ENCODE measurements at regions not wholly inside any gene's neighbourhood (a gene's known extent, or its start where the extent isn't known, plus 50 kb on each side); places are given as distances from the start of the nearest gene placed in this dataset.
"Not testable (repeated sequence)": the region's sequence is repeated elsewhere in the genome, so short reads cannot be mapped to it uniquely, and the experiment has no call there.

DNA sequence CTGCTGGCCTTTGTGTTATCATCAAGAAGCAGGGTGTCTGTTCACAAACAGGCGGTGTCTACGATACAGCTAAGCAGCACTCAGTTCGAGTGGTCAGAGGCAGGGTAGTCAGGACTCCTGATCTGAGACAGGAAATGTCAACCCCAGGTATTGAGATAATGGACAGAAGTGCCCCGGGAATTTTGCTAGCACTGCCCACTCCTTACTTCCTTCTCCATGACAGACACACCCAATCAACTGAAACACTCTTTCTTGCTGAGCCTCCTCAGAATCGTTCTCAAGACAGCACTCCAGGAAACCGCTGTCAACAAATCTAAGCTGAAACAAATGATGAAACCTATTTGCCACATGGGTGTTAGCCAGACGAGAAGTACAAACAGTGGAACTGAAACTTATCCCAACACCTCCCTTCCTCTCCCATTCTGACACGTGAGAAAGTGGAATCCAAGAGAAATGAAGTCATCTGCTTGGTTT, 109.3 kb downstream of the GTF2IRD2B start:
- H3K27me3 Mint-ChIP-seq; H3K4me1 Mint-ChIP-seq; CTCF ChIA-PET; POLR2A ChIA-PET; H3K27ac Mint-ChIP-seq; H3K36me3 Mint-ChIP-seq (ENCODE audit: low read depth); DNase-seq; H3K4me3 Mint-ChIP-seq; H3K9me3 Mint-ChIP-seq: not testable (repeated sequence)

DNA sequence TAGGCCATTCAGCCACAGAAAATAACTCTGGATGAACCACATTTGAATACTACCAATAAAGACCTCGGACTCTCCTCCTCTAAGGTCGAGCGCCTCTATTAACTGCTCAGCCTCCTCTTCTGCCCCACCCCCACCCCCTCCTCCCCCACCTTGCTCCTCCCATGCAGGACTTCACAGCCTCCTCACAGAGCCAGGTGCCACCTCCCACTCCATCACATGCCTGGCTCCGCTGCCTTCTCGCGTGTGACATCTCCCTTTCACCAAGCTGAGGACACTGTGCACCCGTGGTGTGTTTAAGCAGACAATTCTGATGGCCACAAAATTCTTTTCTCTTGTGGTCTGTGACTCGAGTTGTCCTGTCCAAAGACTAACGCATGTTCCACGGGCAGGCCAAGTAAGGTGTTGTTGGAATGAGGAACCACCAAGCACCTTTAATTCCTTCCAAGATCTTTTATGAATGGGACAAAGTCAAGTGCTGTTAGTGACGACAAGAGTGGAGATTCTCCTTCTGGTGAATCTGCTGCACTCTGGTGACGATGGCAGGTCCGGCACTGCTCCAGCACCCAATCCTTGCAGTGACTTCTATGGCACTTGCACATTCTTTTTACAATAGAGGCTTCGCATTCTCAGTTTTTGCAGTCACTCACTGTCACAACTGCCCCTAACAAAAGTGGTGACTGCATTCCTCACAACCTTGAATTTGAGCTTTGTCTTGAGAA, 113.1 kb downstream of the GTF2IRD2B start:
- H3K27me3 Mint-ChIP-seq; H3K4me3 Mint-ChIP-seq; POLR2A ChIA-PET; H3K27ac Mint-ChIP-seq; H3K9me3 Mint-ChIP-seq; CTCF ChIA-PET; H3K4me1 Mint-ChIP-seq; DNase-seq; H3K36me3 Mint-ChIP-seq (ENCODE audit: low read depth): not testable (repeated sequence)

DNA sequence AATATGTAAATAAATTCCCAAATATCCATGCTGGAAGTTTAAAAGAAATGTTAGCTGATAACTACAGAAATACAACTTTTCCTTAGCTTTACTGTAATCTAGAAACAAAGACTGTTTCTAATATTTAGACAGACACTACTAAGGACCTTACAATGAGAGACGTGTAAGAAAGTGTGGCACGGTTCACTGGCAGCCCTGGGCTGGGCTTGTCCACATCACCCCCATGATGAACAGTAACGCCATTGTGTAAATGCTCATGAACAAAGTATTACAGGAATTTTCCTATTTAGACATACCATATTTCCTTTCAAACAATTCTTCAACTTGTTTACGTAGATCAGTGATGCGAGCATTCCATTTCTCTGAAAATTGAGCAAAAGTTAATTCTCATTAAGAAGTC, 123.1 kb downstream of the GTF2IRD2B start:
- H3K36me3 Mint-ChIP-seq (ENCODE audit: low read depth); CTCF ChIA-PET; H3K4me1 Mint-ChIP-seq; DNase-seq; POLR2A ChIA-PET; H3K9me3 Mint-ChIP-seq; H3K27me3 Mint-ChIP-seq; H3K4me3 Mint-ChIP-seq; H3K27ac Mint-ChIP-seq: not testable (repeated sequence)

DNA sequence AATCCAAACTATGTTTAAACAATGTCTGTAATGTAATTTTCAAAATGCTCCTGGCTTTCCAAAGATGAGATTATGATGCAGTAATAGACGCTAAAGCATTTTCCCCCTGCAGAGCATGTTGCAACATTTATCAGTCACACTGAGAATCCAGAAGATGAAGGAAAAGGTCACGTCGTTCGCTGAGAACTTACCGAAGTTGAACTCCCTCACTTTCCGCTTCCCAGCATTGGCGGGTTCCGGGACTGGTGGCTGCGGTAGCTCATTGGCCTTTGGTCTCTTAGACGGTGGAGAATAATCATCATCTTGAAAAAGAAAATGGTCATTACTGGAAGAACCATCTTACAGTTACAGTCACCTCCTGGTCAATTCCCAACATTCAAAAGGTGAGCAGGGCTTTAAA, 124.6 kb downstream of the GTF2IRD2B start:
- H3K9me3 Mint-ChIP-seq; POLR2A ChIA-PET; H3K4me1 Mint-ChIP-seq; H3K4me3 Mint-ChIP-seq; DNase-seq; H3K27ac Mint-ChIP-seq; CTCF ChIA-PET; H3K36me3 Mint-ChIP-seq (ENCODE audit: low read depth); H3K27me3 Mint-ChIP-seq: not testable (repeated sequence)

DNA sequence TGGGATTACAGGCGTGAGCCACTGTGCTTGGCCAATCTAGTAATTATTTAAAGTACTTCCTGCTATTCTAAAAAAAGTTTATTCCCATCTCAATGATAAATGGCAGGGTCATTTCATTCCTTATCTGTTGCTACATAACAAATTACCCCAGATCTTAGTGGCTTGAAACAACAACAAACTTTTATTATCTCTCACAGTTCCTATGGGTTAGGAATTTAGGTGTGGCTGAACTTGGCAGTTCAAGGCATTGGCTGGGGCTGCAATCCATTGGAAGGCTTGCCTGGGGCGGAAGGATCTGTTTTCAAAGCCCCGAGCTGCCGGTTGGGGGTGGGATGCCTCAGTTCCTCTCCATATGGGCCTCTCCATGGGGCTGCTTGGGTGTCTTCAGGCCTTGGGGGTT, 133.7 kb downstream of the GTF2IRD2B start:
- POLR2A ChIA-PET, CTCF ChIA-PET, H3K9me3 Mint-ChIP-seq: not testable (repeated sequence)

DNA sequence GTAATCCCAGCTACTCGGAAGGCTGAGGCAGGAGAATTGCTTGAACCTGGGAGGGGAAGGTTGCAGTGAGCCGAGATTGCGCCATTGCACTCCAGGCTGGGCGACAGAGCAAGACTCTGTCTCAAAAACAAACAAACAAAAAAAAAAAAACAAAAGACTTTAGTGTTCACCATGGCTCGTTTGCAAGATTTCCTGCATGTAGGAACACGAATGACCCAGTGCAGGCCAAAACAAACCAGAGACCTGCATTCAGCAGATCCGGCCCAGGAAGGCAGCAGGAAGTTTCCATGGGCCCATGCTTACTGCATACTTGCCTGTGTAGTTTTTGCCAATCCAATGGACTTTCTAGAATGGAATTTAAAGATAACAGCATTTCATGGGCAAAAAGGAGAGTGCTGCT, 137.2 kb downstream of the GTF2IRD2B start:
- POLR2A ChIA-PET; H3K4me1 Mint-ChIP-seq; H3K27ac Mint-ChIP-seq; H3K27me3 Mint-ChIP-seq; CTCF ChIA-PET; H3K36me3 Mint-ChIP-seq (ENCODE audit: low read depth); DNase-seq; H3K9me3 Mint-ChIP-seq; H3K4me3 Mint-ChIP-seq: not testable (repeated sequence)

More for the DNA sequence above, 133.7 kb downstream of the GTF2IRD2B start:
- not testable (repeated sequence) for H3K27ac Mint-ChIP-seq; H3K36me3 Mint-ChIP-seq (ENCODE audit: low read depth); H3K4me3 Mint-ChIP-seq; H3K4me1 Mint-ChIP-seq; DNase-seq; H3K27me3 Mint-ChIP-seq

DNA sequence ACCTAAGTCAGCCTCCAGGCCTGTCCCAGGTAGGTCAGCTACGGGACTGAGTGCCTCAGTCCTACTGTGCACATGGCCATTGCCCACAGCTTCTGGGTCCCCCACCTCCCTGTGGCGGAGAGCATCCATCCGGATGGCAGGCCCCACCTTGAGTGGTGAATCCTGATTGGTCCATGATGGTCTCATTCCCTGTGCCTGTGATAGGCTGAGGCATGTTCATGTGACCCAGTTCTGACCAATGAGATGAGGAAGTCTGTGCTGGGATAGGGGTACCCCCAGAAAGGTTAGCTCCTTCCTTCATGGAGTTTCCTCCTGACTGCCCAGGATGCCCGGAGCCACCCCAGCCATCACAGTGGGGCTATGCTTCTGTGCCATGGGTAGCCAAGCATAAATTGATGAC, 138.2 kb downstream of the GTF2IRD2B start:
- CTCF ChIA-PET, H3K4me3 Mint-ChIP-seq: not testable (repeated sequence)

DNA sequence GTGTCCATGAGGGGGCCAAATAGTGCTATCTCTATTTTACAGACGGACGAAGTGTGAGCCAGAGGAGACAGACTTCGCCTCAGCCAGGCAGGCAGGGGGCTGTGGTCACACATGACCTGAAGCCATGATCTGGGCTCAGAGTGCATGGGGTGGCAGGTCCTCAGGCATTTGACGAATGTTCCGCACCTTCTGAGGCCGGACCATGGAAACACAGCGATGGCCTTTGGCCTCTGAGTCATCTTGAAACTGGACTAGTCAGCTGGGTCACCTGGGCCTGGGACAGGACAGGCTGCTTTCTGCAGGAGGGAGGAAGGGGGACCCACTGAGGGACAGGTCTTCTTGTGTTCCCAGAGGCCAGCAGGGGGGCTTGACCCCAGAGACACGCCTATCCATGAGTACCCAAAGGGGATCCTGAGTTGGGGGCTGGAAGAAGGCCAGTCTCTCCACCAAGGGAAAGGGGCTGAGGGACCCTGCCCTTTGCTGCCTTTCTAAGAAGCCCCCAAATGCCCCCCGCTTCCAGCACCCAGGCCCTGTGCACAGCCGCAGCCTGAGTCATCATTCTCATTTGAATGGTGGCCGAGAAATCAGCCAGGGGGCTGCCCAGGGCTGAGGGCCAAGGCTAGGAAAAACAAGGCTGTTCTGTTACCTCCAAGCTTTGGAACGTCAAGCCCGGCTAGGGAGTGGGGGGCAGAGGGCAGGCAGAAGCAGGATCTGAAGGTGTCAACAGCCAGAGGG, 142.9 kb downstream of the GTF2IRD2B start:
- H3K27ac Mint-ChIP-seq; DNase-seq; H3K27me3 Mint-ChIP-seq; H3K4me3 Mint-ChIP-seq; CTCF ChIA-PET; H3K4me1 Mint-ChIP-seq; H3K9me3 Mint-ChIP-seq; H3K36me3 Mint-ChIP-seq (ENCODE audit: low read depth); POLR2A ChIA-PET: not testable (repeated sequence)

More for the DNA sequence above, 138.2 kb downstream of the GTF2IRD2B start:
- POLR2A ChIA-PET; H3K36me3 Mint-ChIP-seq (ENCODE audit: low read depth); H3K9me3 Mint-ChIP-seq; DNase-seq; H3K27ac Mint-ChIP-seq; H3K27me3 Mint-ChIP-seq; H3K4me1 Mint-ChIP-seq: not testable (repeated sequence)

DNA sequence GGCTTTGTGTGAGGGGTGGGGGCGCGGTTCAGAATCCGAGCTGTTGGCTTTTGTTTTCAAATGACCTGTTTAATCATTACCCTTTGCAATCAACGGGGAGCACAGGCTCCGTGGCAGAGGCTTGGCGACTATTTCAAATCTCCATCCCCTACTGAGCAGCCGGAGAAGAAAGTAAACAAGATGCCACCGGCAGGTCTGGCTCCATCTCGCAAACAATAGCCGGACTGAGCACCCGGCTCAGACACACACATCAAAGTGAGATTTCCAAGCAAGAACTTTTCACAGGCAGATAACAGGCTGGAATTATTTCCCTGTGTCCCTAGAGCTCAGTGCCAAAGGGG, 143.4 kb downstream of the GTF2IRD2B start:
- DNase-seq; H3K27me3 Mint-ChIP-seq; H3K36me3 Mint-ChIP-seq (ENCODE audit: low read depth); CTCF ChIA-PET; H3K4me1 Mint-ChIP-seq; POLR2A ChIA-PET; H3K9me3 Mint-ChIP-seq; H3K4me3 Mint-ChIP-seq; H3K27ac Mint-ChIP-seq: not testable (repeated sequence)

DNA sequence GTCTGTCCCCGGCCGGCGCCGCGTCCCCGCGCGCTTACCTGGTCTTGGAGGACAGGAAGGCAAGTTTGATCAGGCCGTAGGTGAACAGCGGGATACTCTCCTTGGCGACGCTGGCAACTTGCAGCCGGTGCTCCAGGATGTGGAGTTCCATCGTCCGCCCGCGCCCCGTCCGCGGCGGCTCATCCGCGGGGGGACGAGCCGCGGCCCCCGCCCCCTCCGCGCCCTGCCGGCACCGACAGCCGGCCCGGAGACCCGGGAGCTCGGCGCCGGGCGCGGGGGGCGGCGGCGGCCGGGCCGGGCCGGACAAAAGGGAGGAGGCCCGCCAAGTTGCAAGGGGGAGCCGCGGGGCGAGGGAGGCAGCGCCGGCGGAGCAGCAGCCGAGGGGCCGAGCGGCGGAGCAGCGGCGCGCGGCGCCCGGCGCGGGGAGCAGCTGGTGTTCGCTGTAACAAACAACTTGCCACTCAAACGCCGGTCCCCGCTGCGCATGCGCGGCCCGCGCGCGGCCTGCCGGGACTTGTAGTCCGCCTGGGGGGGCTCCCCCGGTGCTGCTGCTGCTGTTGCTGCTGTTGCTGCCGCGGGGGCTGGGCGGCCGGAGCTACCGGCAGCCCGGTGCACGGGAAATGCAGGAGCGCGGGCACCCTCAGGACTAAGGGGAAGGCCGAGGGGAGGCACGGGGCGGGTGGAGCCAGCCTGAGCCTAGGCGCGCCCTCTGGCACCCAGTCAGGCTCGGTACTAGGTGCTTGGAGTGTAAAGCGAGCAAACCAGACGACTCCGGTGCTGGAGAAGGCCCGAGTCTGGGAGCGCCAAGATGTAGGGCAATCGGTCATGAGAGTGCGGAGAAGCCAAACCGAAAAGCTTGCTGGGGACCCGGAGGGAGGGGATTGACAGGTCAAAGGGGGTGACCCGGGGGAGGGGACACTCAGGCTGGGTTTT, 145.1 kb downstream of the GTF2IRD2B start:
- DNase-seq: peak; percentile 72
- H3K4me1 Mint-ChIP-seq; H3K36me3 Mint-ChIP-seq (ENCODE audit: low read depth); H3K27me3 Mint-ChIP-seq; POLR2A ChIA-PET; H3K9me3 Mint-ChIP-seq; H3K27ac Mint-ChIP-seq; CTCF ChIA-PET: not testable (repeated sequence)
- H3K4me3 Mint-ChIP-seq: peak overlapping the region; percentile 60

DNA sequence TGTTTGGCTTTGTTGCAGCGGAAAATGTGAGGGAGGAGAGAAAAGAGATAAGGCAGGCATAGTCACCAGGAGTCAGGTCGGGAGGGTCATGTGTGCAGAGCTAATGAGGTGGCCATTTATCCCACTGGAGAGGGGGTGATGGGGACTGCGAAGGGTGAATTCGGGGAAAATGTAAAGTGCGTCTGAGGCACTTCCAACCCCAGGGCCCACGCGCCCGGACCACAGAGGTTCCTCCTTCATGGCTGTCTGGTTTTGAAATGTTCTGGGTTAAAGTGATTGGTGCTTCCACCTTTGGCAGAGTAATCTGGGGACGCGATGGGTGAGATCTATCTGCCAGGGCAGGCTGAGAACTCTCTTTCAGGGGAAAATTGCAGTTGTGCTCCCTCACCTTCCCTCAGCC, 145.9 kb downstream of the GTF2IRD2B start:
- H3K4me3 Mint-ChIP-seq; CTCF ChIA-PET; H3K9me3 Mint-ChIP-seq; H3K27me3 Mint-ChIP-seq; H3K27ac Mint-ChIP-seq; POLR2A ChIA-PET; H3K36me3 Mint-ChIP-seq (ENCODE audit: low read depth); DNase-seq; H3K4me1 Mint-ChIP-seq: not testable (repeated sequence)

DNA sequence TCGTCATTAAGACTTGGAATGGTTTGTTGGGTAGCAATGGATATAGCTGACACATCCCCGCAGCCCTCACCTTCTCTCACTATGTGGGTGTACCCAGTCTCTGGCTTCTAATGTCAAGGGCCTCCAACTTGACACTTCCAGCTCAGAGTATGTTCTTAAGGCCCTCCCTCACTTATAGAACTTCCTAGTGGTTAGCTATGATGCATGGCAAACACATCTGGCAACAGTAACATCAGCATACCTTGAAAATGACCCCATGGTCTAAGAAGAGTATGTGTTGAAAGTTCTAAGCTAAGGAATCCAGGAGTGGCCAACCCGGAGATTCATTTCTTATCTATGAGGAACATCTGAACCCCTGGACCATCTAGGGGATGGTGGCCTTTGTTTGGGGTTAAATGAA, 151.2 kb downstream of the GTF2IRD2B start:
- H3K4me3 Mint-ChIP-seq; H3K27ac Mint-ChIP-seq; H3K36me3 Mint-ChIP-seq (ENCODE audit: low read depth); DNase-seq; H3K27me3 Mint-ChIP-seq; H3K4me1 Mint-ChIP-seq; H3K9me3 Mint-ChIP-seq; POLR2A ChIA-PET; CTCF ChIA-PET: not testable (repeated sequence)

DNA sequence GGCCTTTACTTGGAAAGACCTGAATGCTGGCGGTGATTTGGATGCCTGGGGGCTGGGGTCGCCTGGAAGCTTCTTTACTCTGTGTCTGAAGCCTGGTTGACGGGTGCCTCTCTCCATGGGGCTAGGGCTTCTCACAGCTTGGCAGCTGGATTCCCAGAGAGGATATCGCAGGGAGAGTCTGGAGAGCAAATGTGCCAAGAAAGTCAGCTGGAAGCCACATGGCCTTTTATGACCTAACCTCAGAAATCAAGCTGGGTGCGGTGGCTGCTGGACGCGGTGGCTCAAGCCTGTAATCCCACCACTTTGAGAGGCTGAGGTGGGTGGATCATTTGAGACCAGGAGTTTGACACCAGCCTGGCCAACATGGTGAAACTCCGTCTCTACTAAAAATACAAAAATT, 147.2 kb upstream of the TRIM73 start:
- DNase-seq; POLR2A ChIA-PET; H3K27ac Mint-ChIP-seq; H3K4me1 Mint-ChIP-seq; H3K9me3 Mint-ChIP-seq; H3K27me3 Mint-ChIP-seq; CTCF ChIA-PET; H3K36me3 Mint-ChIP-seq (ENCODE audit: low read depth); H3K4me3 Mint-ChIP-seq: not testable (repeated sequence)

All from activated CD4-positive, alpha-beta T cell treated with anti-CD3 and anti-CD28 coated beads, Interleukin-2, amount 10 ng/mL, durations not matched to agents 7 days and 5 days (primary cell).